GM08714 (cell line): ENCODE measurements at regions not wholly inside any gene's neighbourhood (a gene's known extent, or its start where the extent isn't known, plus 50 kb on each side); places are given as distances from the start of the nearest gene placed in this dataset.

ENCODE experiments used
- H3K4me3 ChIP-seq: fragments of 200-500 bp; sonication (Bioruptor generic); 2 replicates; pipeline ENCODE4 v1.5.1; 2014; ENCODE audit warnings: mild to moderate bottlenecking, low read length, inconsistent platforms
- ZNF274 ChIP-seq: IDR thresholded peaks from 2 replicates; pipeline ENCODE4 v1.6.1; 2012; ENCODE audit warnings: mild to moderate bottlenecking, low read depth, low read length

DNA sequence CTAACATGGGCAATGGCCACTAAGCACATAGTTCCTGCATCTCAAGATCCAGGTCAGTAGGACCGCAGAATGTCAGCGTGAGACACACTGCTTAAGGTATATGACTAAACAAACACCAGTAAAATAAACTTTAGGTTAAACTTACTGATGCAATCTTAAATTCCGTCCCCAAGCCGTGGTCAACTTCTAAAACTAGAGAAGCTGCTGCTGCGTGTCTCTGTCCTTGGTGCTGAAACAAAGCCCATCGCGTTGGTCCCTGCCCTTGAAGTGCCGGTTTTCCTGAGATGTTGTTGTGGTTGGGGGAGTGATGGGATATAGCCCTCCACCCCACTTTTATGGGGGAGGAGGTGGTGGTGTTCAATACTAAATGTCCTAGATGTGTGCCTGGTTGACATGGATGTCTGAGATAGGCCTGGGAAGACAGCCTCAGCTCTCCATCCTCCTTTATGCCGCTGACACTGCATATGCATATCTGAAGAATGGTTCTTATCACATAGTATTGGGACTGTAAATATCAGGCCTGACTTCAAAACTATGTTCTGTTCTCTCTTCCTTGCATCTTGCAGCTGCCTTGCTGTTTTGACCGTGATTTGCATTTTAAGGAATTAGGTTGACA is 72.0 kb upstream of the KCNA3 start:
- TF ChIP-seq ZNF274 = no peak
- no peak overlapping the region for H3K4me3 ChIP-seq

DNA sequence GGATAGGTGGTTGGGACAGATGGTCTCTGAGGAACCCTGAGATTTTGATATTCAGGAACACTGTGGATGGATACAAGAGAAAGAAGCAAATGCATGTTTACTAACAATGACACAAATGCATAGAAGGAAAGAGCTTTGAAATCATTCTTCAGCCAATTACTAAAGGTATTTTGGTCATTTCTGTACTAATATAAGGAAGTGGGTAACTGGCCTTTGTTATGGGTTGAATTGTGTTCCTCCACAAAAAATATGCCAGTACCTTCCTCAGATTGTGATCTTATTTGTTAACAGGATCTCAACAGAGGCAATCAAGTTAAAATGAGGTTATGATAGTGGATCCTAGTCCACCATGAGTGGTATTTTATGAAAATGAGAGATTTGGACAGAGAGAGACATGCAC is 68.7 kb upstream of the KCNA3 start:
- H3K4me3 ChIP-seq = no peak overlapping the region
- no peak for TF ChIP-seq ZNF274

DNA sequence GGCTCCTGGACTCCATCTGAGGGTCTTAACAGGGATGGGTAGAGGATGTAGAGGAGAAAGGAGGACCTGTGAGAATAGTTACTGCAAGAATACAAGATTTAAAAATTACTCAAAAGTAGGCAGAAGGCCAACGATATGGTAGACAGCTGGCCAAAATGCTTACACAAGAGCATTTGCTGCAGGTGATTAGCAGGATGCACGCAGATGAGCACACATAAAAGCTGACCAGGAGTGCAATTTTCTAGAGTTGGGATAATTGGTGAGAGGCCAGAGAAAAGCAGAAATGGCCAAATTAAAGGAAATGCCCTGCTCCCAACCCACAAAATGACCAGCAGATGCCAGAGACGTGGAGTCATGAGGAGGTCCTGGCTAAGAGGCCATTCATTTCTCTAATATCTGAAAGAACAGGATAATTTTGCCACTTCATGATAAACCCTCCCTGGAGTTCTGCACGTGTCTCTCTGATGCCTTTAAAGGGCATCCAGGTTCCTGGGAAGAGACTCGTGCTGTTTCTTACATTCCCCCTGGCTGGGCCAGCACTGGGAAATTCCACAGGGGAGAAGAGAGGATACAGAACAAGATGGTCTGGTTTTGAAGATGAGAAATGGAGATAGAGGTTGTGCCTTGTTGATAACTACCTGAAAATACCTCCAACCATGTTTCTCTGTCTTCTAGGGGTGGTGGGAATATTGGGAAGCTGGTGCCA is 62.3 kb upstream of the KCNA3 start:
- no peak for TF ChIP-seq ZNF274
- H3K4me3 ChIP-seq = no peak overlapping the region

DNA sequence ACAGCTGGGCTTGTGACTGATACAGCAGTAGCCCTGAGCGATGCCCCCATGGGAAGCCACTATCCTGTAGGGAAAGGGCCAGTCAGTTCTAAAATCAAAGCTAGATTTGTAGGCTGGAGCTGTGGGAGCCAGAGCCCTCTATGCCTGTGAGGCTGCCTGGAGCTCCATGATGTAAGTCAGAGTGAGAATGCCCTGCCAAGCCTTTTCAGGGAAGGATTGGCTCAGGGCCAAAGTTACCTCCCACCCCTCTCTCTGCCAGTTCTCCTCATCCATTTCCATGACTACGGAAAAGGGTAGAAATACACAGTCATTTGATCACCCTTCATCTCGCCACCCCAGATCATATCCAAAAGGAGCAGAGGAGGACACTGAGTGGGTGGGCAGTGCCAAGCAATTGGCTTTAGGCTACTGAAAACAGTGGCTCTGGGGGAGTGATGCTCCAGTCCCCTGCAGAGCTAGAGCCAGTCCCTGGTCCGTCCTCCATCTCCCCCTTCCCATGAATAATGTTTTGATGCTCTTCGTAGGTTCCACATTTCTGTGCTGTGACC is 59.5 kb upstream of the KCNA3 start:
- no peak for TF ChIP-seq ZNF274
- H3K4me3 ChIP-seq = no peak overlapping the region

DNA sequence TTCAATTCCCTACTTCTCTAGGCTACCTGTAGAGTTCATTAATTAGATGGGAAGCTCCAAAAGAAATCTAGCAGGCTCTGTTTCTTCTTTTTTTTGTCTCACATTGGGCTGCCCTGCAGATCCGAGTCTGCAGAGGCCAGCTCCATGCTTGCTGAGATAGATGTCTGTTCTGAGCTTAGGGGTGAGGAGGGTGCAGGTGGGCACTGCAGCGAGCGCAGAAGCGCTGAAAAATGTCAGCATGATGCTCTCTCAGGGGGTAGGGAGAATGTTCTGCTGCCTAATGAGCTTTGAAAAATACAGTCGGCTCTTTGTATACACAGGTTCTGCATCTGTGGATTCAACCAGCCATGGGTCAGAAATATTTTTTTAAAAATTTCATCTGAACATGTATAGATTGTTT is 56.8 kb upstream of the KCNA3 start:
- H3K4me3 ChIP-seq = no peak overlapping the region
- no peak for TF ChIP-seq ZNF274

DNA sequence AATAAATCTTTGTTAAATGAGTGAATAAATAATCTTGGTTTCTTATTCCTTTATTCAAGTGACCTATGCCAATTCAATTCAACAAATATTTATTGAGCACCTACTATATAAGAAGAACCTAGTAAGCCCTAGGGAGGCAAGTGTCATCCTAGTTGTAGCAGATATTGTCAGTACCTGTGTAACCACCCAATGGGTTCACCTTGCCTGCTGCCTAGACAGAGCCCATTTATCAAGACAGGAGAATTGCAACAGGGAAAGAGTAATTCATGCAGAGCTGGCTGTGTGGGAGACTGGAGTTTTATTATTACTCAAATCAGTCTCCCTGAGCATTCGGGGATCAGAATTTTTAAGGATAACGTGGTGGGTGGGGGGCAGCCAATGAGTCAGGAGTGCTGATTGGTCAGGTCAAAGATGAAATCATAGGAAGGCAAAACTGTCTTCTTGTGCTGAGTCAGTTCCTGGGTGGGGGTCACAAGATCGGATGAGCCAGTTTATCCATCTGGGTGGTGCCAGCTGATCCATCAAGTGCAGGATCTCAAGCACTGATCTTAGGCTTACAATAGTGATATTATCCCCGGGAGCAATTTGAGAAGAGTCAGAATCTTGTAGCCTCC is 53.8 kb upstream of the KCNA3 start:
- TF ChIP-seq ZNF274 = no peak

DNA sequence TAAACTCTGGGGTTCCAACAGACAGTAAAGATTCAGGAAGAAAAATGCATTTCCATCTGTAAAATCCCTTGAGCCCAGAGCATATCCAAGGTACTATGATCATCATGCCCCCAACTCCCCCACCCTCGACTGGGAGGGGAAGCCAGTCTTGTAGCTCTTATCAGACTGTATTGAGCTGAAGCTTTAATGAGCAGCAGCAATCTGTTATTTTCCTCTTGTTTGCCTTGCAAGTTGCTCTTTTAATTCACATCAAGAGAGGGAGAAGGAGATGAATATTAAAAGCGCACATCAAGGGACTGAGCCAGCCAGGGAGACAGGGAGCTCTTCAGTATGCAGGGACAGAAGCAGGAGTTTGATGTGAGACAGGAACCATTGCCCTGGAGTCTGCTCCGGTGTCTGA is 52.5 kb upstream of the KCNA3 start:
- no peak for TF ChIP-seq ZNF274

More for the DNA sequence above, 53.8 kb upstream of the KCNA3 start:
- H3K4me3 ChIP-seq = no peak overlapping the region

DNA sequence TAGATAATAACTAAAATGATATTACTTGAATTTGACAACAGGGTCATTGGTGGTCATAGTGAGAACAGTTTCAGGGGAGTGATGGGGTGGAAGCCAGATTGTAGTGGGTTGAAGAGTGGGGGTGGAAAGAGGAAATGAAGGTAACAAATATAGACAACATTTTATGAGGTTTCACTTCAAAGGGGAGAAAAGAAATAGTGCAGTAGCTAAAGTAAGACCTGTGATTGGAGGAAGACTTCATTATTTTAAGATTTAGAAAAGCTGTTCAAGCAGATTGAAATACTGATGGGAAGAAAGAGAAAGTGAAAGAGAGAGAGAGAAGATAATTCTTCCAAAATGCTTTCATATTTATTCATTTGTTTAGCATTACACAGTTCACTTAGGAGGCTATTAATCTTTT is 52.0 kb upstream of the KCNA3 start:
- TF ChIP-seq ZNF274 = no peak
- no peak overlapping the region for H3K4me3 ChIP-seq

More for the DNA sequence above, 52.5 kb upstream of the KCNA3 start:
- peak overlapping the region; percentile 47; the same call in 1 of the 2 replicates for H3K4me3 ChIP-seq
